ENCODE measurements at regions not wholly inside any gene's neighbourhood (a gene's known extent, or its start where the extent isn't known, plus 50 kb on each side); places are given as distances from the start of the nearest gene placed in this dataset.
"Not testable (repeated sequence)": the region's sequence is repeated elsewhere in the genome, so short reads cannot be mapped to it uniquely, and the experiment has no call there.

DNA sequence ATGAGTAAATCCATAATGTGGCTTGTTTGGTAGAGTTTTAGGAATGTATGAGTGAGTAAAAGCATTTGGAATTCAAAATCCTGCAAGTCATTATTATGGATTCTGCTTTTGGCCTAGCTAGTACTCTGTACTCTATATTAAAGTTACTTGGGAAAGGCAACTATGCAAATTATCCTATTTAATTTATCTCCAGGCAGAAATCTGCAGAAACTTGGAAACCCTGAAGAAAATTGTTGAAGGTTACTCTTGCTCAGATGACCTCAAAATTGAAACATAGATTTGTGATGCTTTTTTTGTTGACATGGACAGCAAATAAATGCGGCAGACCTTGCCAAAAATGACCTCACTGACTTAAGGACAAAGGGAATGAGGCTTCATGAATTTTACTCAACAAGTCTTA is 477.1 kb upstream of the EYS start (continued):
- no peak for TF ChIP-seq ZNF621 (tag by site-specific recombination; IDR thresholded peaks at IDR 0.05)
- no peak for TF ChIP-seq ZNF658 (tag by site-specific recombination; IDR thresholded peaks at IDR 0.05)
- no peak for TF ChIP-seq ZNF529 (tag by site-specific recombination; IDR thresholded peaks at IDR 0.05; ENCODE audit: insufficient replicate concordance)
- TF ChIP-seq, protein P1, sequence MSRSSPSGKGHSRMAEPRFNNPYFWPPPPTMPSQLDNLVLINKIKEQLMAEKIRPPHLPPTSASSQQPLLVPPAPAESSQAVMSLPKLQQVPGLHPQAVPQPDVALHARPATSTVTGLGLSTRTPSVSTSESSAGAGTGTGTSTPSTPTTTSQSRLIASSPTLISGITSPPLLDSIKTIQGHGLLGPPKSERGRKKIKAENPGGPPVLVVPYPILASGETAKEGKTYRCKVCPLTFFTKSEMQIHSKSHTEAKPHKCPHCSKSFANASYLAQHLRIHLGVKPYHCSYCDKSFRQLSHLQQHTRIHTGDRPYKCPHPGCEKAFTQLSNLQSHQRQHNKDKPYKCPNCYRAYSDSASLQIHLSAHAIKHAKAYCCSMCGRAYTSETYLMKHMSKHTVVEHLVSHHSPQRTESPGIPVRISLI (tag by site-specific recombination; IDR thresholded peaks at IDR 0.05), result no peak
- no peak for TF ChIP-seq TCF7L2 (IDR thresholded peaks at IDR 0.05; ENCODE audit: borderline replicate concordance, low read depth, low read length)
- no peak for TF ChIP-seq ZBTB6 (tag by site-specific recombination; IDR thresholded peaks at IDR 0.05)

DNA sequence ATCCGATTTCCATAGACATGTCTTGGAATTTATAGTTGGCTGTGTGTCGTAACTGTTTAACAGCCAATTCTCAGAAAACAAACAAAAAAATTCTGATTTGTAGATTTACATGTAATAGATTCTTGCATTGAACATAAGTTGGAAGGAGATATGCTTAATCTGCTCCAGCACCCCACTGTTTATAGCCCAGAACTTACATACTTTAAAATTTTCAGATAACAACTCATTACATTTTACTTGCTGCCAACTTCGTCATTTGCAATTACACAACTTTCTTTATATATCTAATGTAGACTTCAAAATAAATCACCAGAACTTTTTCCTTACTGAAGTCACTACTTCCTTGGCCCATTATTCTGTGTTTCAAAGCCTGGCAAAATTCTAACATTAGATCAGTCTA is 472.3 kb upstream of the EYS start:
- Histone ChIP-seq H3K27ac (ENCODE audit: extremely low read depth, low read depth, low read length) (no peak overlapping the region), H3K4me1 (ENCODE audit: control insufficient read depth, insufficient read depth, low read length) (no peaks in the 10 kb centered on the region), H3K36me3 (ENCODE audit: control insufficient read depth in 2 of 2, insufficient read depth in 1 of 2, low read length in 2 of 2) (no peaks in the 10 kb centered on the region), H3K4me3 (ENCODE audit: low read depth, low read length) (no peak overlapping the region), H3K9me3 (ENCODE audit: control insufficient read depth, insufficient read depth, low read depth, low read length) (no peaks in the 10 kb centered on the region)
- CTCF ChIA-PET, result no interaction called here
- POLR2A ChIA-PET, result no interaction called here
- no peak for TF ChIP-seq ZNF311 (tag by site-specific recombination; IDR thresholded peaks at IDR 0.05; ENCODE audit: borderline replicate concordance)

DNA sequence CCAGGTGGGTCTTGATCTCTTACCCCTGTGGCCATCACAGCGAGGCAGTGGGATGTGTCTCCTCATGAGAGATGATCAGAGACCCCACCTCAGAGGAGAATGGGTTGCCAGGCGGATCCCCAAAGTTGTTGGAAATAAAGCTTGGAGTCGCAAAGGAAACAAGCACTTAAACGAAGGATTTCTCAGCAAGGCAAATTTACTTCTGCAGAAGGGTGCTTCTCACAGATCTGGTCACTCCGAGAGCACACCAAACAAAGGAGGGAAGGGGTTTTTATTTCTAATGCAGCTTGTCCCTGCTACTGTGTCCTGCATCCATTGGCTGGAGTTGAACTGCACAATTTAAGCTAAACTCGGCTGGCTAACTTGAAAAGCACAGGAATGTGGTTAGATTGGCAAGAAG is 466.6 kb upstream of the EYS start:
- Histone ChIP-seq H3K4me3 (ENCODE audit: low read depth, low read length) (no peak overlapping the region), H3K36me3 (ENCODE audit: control insufficient read depth in 2 of 2, insufficient read depth in 1 of 2, low read length in 2 of 2) (no peaks in the 10 kb centered on the region), H3K4me1 (ENCODE audit: control insufficient read depth, insufficient read depth, low read length) (no peaks in the 10 kb centered on the region), H3K9me3 (ENCODE audit: control insufficient read depth, insufficient read depth, low read depth, low read length) (peaks cover 3% of the 10 kb centered on the region; the same call in 1 of the 2 replicates), H3K27ac (ENCODE audit: extremely low read depth, low read depth, low read length) (no peak overlapping the region)
- ChIA-PET POLR2A (no interaction called here), CTCF (no interaction called here)
- TF ChIP-seq, protein P2, sequence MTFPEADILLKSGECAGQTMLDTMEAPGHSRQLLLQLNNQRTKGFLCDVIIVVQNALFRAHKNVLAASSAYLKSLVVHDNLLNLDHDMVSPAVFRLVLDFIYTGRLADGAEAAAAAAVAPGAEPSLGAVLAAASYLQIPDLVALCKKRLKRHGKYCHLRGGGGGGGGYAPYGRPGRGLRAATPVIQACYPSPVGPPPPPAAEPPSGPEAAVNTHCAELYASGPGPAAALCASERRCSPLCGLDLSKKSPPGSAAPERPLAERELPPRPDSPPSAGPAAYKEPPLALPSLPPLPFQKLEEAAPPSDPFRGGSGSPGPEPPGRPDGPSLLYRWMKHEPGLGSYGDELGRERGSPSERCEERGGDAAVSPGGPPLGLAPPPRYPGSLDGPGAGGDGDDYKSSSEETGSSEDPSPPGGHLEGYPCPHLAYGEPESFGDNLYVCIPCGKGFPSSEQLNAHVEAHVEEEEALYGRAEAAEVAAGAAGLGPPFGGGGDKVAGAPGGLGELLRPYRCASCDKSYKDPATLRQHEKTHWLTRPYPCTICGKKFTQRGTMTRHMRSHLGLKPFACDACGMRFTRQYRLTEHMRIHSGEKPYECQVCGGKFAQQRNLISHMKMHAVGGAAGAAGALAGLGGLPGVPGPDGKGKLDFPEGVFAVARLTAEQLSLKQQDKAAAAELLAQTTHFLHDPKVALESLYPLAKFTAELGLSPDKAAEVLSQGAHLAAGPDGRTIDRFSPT (tag by site-specific recombination; IDR thresholded peaks at IDR 0.05), result no peak
- TF ChIP-seq TRIM28 (IDR thresholded peaks at IDR 0.05; ENCODE audit: borderline replicate concordance, low read length), result peak; percentile 72; the same call in 1 of the 2 replicates
- TF ChIP-seq SETDB1 (IDR thresholded peaks at IDR 0.05; ENCODE audit: insufficient read length, low read length), result peak; percentile 88

- H3K4me1 ChIP-seq (ENCODE audit: control insufficient read depth, insufficient read depth, low read length), result not testable (repeated sequence)
- CTCF ChIA-PET, result interaction anchor here (0.6 kb wide), 1 partner anchor 10 kb away, joined by 4 read pairs; no protein-coding TSS in a partner anchor
Measured at GRCh38 chr6:66166713-66167112, 459.7 kb upstream of the EYS start.

GRCh38 chr6:66161546-66162108 is 454.6 kb upstream of the EYS start:
- H3K36me3 ChIP-seq (ENCODE audit: control insufficient read depth in 2 of 2, insufficient read depth in 1 of 2, low read length in 2 of 2), result no peaks in the 10 kb centered on the region
- ChIA-PET POLR2A (no interaction called here), CTCF (interaction anchor here (0.6 kb wide), 1 partner anchor 1016 kb away, joined by 3 read pairs; no protein-coding TSS in a partner anchor)
- H3K27ac ChIP-seq (ENCODE audit: extremely low read depth, low read depth, low read length), result no peak overlapping the region
- no peaks in the 10 kb centered on the region for H3K4me1 ChIP-seq (ENCODE audit: control insufficient read depth, insufficient read depth, low read length)
- no peak overlapping the region for H3K4me3 ChIP-seq (ENCODE audit: low read depth, low read length)
- H3K9me3 ChIP-seq (ENCODE audit: control insufficient read depth, insufficient read depth, low read depth, low read length), result no peaks in the 10 kb centered on the region
- TF ChIP-seq TRIM28 (IDR thresholded peaks at IDR 0.05; ENCODE audit: borderline replicate concordance, low read length), result peak; percentile 57; the same call in 1 of the 2 replicates
- TF ChIP-seq, protein P3, sequence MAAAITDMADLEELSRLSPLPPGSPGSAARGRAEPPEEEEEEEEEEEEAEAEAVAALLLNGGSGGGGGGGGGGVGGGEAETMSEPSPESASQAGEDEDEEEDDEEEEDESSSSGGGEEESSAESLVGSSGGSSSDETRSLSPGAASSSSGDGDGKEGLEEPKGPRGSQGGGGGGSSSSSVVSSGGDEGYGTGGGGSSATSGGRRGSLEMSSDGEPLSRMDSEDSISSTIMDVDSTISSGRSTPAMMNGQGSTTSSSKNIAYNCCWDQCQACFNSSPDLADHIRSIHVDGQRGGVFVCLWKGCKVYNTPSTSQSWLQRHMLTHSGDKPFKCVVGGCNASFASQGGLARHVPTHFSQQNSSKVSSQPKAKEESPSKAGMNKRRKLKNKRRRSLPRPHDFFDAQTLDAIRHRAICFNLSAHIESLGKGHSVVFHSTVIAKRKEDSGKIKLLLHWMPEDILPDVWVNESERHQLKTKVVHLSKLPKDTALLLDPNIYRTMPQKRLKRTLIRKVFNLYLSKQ (tag by site-specific recombination; IDR thresholded peaks at IDR 0.05; ENCODE audit: borderline replicate concordance), result no peak
- peak; percentile 93 for TF ChIP-seq SETDB1 (IDR thresholded peaks at IDR 0.05; ENCODE audit: insufficient read length, low read length)

More at GRCh38 chr6:66166713-66167112, 459.7 kb upstream of the EYS start:
- H3K9me3 ChIP-seq (ENCODE audit: control insufficient read depth, insufficient read depth, low read depth, low read length); POLR2A ChIA-PET; H3K27ac ChIP-seq (ENCODE audit: extremely low read depth, low read depth, low read length); H3K36me3 ChIP-seq (ENCODE audit: control insufficient read depth in 2 of 2, insufficient read depth in 1 of 2, low read length in 2 of 2); H3K4me3 ChIP-seq (ENCODE audit: low read depth, low read length): not testable (repeated sequence)

Measured in HEK293 (cell line).